Stimulated activated naive B cell treated with anti-CD40 and anti-IgM and Interleukin-4, amounts not matched to agents 10 μg/mL and 1 μg/mL and 100 μg/mL, for 72 hours (primary cell): ENCODE measurements at regions not wholly inside any gene's neighbourhood (a gene's known extent, or its start where the extent isn't known, plus 50 kb on each side); places are given as distances from the start of the nearest gene placed in this dataset.
A peak's percentile ranks its signal among the peaks of the same experiment; 100 is the strongest.

ENCODE experiments used
- ATAC-seq, 2 donors: fragments of 150-1000 bp; cut with Tn5 transposase; replicated peaks; 2 replicates each; pipeline ENCODE4 v1.10.0; 2021; ENCODE audit warnings: moderate library complexity in 1 of 2
- DNase-seq: peaks from one replicate; pipeline ENCODE4 v3.0.0; 2021
- H3K27ac Mint-ChIP-seq: one replicate; pipeline ENCODE4 v1.8.0; 2022; ENCODE audit warnings: mild to moderate bottlenecking, mixed read lengths
- H3K27me3 Mint-ChIP-seq, 2 donors: one replicate each; pipeline ENCODE4 v1.8.0; 2022; ENCODE audit warnings: mixed read lengths in 2 of 2
- H3K36me3 Mint-ChIP-seq, 2 donors: one replicate each; pipeline ENCODE4 v1.8.0; 2022; ENCODE audit warnings: mixed read lengths in 2 of 2, mild to moderate bottlenecking in 1 of 2
- H3K4me1 Mint-ChIP-seq, 2 donors: one replicate each; pipeline ENCODE4 v1.8.0; 2022; ENCODE audit warnings: mixed read lengths in 2 of 2, mild to moderate bottlenecking in 1 of 2
- H3K4me3 Mint-ChIP-seq, 2 donors: one replicate each; pipeline ENCODE4 v1.8.0; 2022; ENCODE audit warnings: mild to moderate bottlenecking in 2 of 2, mixed read lengths in 2 of 2, moderate library complexity in 1 of 2
- H3K9me3 Mint-ChIP-seq, 2 donors: one replicate each; pipeline ENCODE4 v1.8.0; 2022; ENCODE audit warnings: mixed read lengths in 2 of 2, mild to moderate bottlenecking in 1 of 2

- no peak for DNase-seq
- no peaks in the 10 kb centered on the region for H3K36me3 Mint-ChIP-seq
- peaks cover 9 to 19% of the 10 kb centered on the region in 2 donors for H3K27me3 Mint-ChIP-seq
- no peak overlapping the region for H3K4me3 Mint-ChIP-seq
- H3K9me3 Mint-ChIP-seq: peaks cover 0 to 2% of the 10 kb centered on the region in 2 donors
- no peak overlapping the region for H3K27ac Mint-ChIP-seq
- H3K4me1 Mint-ChIP-seq: peaks cover 0 to 1% of the 10 kb centered on the region in 2 donors
- ATAC-seq: no peak
Observed at GRCh38 chr14:61125867-61126572, 145.0 kb downstream of the SLC38A6 start.

- Mint-ChIP-seq H3K36me3 (peaks cover 0 to 3% of the 10 kb centered on the region in 2 donors), H3K27me3 (peaks cover 13 to 19% of the 10 kb centered on the region in 2 donors), H3K4me3 (no peak overlapping the region), H3K4me1 (peaks cover 4 to 5% of the 10 kb centered on the region in 2 donors), H3K9me3 (peaks cover 3 to 6% of the 10 kb centered on the region in 2 donors), H3K27ac (no peak overlapping the region)
- ATAC-seq (no peak), DNase-seq (no peak)
Observed at GRCh38 chr14:61125041-61125866, 144.2 kb downstream of the SLC38A6 start.

- ATAC-seq (no peak), DNase-seq (no peak)
- Mint-ChIP-seq H3K27ac (no peak overlapping the region), H3K4me3 (no peak overlapping the region), H3K27me3 (peaks cover 18% of the 10 kb centered on the region in 2 donors), H3K9me3 (peaks cover 4 to 6% of the 10 kb centered on the region in 2 donors), H3K4me1 (peaks cover 4 to 5% of the 10 kb centered on the region in 2 donors), H3K36me3 (peaks cover 0 to 3% of the 10 kb centered on the region in 2 donors)
Observed at GRCh38 chr14:61122862-61123261, 141.8 kb downstream of the SLC38A6 start.

- H3K27ac Mint-ChIP-seq: no peak overlapping the region
- peaks cover 4 to 6% of the 10 kb centered on the region in 2 donors for H3K9me3 Mint-ChIP-seq
- H3K36me3 Mint-ChIP-seq: peaks cover 0 to 3% of the 10 kb centered on the region in 2 donors
- no peak overlapping the region for H3K4me3 Mint-ChIP-seq
- DNase-seq (no peak), ATAC-seq (peak in 1 of 2 donors; percentile 27)
- peaks cover 4 to 5% of the 10 kb centered on the region in 2 donors for H3K4me1 Mint-ChIP-seq
- H3K27me3 Mint-ChIP-seq: peaks cover 12 to 13% of the 10 kb centered on the region in 2 donors
Observed at GRCh38 chr14:61121355-61121787, 140.3 kb downstream of the SLC38A6 start.

GRCh38 chr14:61120576-61120975 lies 139.5 kb downstream of the SLC38A6 start:
- no peak overlapping the region for H3K27ac Mint-ChIP-seq

DNA sequence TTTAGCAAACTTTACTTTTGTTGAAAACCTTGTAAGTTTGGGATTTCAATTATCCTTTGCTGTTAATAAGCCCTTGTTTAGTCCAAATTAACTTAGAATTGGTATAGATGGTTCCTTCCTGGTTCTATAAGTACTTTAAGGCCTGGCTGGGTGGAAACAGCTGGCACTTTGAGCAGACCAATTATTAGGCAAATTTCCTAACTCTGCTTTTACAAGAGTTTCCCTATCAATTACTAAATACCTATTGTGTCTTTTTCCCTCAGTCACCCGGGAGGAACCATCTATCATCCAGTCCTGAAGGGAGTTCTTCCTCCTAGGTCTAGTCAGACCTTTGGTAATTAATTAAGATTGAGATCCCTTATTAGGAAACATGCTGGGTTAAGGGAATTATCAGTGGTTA lies 138.0 kb downstream of the SLC38A6 start:
- Mint-ChIP-seq H3K4me1 (peaks cover 4 to 5% of the 10 kb centered on the region in 2 donors), H3K36me3 (peaks cover under 1 to 3% of the 10 kb centered on the region in 2 donors), H3K27ac (no peak overlapping the region), H3K4me3 (no peak overlapping the region), H3K27me3 (peaks cover 6 to 9% of the 10 kb centered on the region in 2 donors), H3K9me3 (peaks cover 17 to 18% of the 10 kb centered on the region in 2 donors)
- no peak for ATAC-seq
- no peak for DNase-seq

More at GRCh38 chr14:61120576-61120975, 139.5 kb downstream of the SLC38A6 start:
- Mint-ChIP-seq H3K4me1 (peaks cover 4 to 5% of the 10 kb centered on the region in 2 donors), H3K4me3 (no peak overlapping the region), H3K36me3 (peaks cover 0 to 3% of the 10 kb centered on the region in 2 donors), H3K9me3 (peaks cover 4 to 6% of the 10 kb centered on the region in 2 donors), H3K27me3 (peaks cover 6 to 13% of the 10 kb centered on the region in 2 donors)
- ATAC-seq (no peak), DNase-seq (no peak)

DNA sequence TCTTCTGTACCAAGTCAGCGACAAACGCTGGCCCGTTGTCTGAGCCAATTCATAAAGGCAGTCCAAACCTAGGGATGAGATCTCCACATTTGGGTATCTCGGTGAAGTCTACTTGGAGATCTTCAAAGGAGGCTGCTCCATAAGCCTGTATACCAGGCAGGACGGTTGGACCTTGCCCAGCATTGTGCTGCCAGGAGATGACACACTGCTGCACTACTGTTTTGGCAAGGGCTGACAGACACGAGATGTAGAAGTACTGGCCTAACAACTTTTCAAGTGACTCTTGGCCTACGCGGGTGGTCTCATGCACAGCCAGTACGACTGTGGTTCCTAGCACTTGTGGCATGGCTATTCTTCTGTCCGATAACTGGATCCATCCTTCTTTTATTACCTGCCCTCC lies 135.3 kb downstream of the SLC38A6 start:
- DNase-seq: no peak
- H3K27me3 Mint-ChIP-seq: peaks cover 12 to 13% of the 10 kb centered on the region in 2 donors
- H3K36me3 Mint-ChIP-seq: peaks cover 4 to 6% of the 10 kb centered on the region in 2 donors
- no peak for ATAC-seq
- no peak overlapping the region for H3K4me3 Mint-ChIP-seq
- H3K4me1 Mint-ChIP-seq: peaks cover 4 to 5% of the 10 kb centered on the region in 2 donors
- H3K27ac Mint-ChIP-seq: no peak overlapping the region
- H3K9me3 Mint-ChIP-seq: peaks cover 20 to 25% of the 10 kb centered on the region in 2 donors

GRCh38 chr14:61113561-61114225 lies 132.6 kb downstream of the SLC38A6 start:
- Mint-ChIP-seq H3K9me3 (peaks cover 17 to 19% of the 10 kb centered on the region in 2 donors), H3K27ac (no peak overlapping the region), H3K36me3 (peaks cover 3 to 4% of the 10 kb centered on the region in 2 donors), H3K4me3 (no peak overlapping the region), H3K27me3 (peaks cover 4 to 5% of the 10 kb centered on the region in 2 donors), H3K4me1 (no peaks in the 10 kb centered on the region)
- peak in 1 of 2 donors; percentile 22 for ATAC-seq
- DNase-seq: no peak

DNA sequence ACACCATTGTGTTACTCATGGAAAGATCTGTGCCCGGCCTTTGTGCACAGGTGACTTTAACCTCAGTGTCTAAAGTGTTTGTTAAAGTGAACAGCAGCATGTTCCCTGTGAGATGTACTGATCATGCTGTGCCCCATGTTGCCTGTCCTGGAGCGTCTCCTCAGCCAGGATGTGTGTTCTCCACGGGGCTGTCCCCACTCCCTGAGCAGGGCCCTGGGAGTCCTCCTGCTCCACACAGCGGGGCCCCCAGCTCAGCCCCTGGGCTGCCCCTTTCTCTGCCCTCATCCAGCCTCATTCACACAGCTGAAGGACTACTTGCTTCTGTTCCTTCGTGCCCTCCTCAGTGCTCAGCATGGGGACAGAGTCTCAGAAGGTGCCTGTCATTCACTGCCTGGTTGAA lies 131.5 kb downstream of the SLC38A6 start:
- H3K4me1 Mint-ChIP-seq: no peaks in the 10 kb centered on the region
- no peak for DNase-seq
- H3K9me3 Mint-ChIP-seq: peaks cover 17 to 19% of the 10 kb centered on the region in 2 donors
- no peak overlapping the region for H3K27ac Mint-ChIP-seq
- H3K36me3 Mint-ChIP-seq: peaks cover 3 to 4% of the 10 kb centered on the region in 2 donors
- no peak overlapping the region for H3K4me3 Mint-ChIP-seq
- H3K27me3 Mint-ChIP-seq: peaks cover 4 to 10% of the 10 kb centered on the region in 2 donors
- no peak for ATAC-seq

GRCh38 chr14:61111731-61112130 lies 130.7 kb downstream of the SLC38A6 start:
- peaks cover 3 to 4% of the 10 kb centered on the region in 2 donors for H3K36me3 Mint-ChIP-seq
- H3K4me3 Mint-ChIP-seq: no peak overlapping the region
- no peak for DNase-seq
- no peak overlapping the region for H3K27ac Mint-ChIP-seq
- peaks cover 17 to 19% of the 10 kb centered on the region in 2 donors for H3K9me3 Mint-ChIP-seq
- peaks cover 4 to 10% of the 10 kb centered on the region in 2 donors for H3K27me3 Mint-ChIP-seq
- ATAC-seq: no peak
- H3K4me1 Mint-ChIP-seq: no peaks in the 10 kb centered on the region

DNA sequence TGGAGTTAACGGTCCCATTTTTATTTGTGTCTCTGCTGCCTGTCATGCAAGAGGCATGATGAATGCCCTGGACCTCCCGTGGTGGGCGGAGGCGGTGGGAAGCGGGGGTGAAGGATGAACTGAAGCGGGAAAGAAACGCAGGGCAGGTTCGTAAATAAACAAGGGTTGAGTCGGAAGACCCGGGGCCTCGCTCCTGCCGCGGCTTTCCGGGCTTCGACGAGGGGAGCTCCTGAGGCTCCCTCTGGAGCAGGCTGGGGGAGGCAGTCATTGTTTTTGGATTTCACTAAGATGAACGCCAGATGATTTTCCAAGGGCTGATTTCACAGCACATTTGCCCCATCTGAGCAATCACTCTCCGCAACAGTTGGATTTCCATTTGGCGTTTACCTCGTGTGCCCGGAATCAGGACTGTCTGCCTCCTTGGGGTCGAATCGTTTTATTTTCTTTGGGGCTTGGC lies 130.2 kb downstream of the SLC38A6 start:
- H3K4me1 Mint-ChIP-seq: no peaks in the 10 kb centered on the region
- ATAC-seq (no peak), DNase-seq (no peak)
- H3K27me3 Mint-ChIP-seq: peaks cover 4 to 10% of the 10 kb centered on the region in 2 donors
- no peak overlapping the region for H3K27ac Mint-ChIP-seq
- no peak overlapping the region for H3K4me3 Mint-ChIP-seq
- peaks cover 17 to 19% of the 10 kb centered on the region in 2 donors for H3K9me3 Mint-ChIP-seq
- peaks cover 3 to 4% of the 10 kb centered on the region in 2 donors for H3K36me3 Mint-ChIP-seq

DNA sequence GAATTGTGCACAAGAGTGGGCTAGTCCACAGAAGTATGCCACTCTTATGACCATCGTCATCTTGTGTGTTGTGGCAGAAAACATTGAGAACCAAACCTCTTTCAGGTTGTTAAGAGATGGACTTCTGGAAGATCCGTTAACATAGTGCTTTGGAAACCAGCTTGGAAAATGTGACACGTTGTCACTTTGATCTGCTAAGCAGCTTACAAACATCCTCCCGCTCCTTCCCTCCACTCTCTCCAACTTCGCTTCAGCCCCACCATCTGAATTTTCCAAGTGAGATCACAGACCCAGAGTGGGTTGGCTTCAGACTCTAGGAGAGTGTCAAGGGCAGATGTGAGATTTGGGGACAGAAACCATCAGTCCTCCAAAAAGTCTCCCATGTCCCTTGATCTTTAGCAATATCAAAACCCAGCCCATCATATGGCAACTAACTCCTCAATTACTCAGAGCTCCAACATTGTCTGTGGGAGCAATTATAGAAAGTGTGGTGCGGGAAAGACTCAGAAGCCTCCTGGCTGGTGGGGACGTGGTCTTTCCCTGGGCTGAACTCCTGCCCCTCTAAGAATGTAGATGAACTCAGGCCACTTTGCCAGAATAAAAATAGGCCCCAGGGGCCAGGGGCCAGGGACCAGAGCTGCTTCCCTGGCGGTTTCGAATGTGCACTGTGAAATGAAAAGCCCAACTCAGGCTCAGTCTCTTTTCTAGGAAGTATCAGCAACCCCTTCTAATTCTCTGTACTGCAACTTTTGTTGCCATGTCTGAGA lies 129.5 kb downstream of the SLC38A6 start:
- Mint-ChIP-seq H3K36me3 (peaks cover 3 to 4% of the 10 kb centered on the region in 2 donors), H3K4me1 (no peaks in the 10 kb centered on the region), H3K27me3 (peaks cover 4 to 10% of the 10 kb centered on the region in 2 donors), H3K9me3 (peaks cover 17 to 19% of the 10 kb centered on the region in 2 donors), H3K27ac (no peak overlapping the region), H3K4me3 (no peak overlapping the region)
- ATAC-seq (no peak), DNase-seq (no peak)

DNA sequence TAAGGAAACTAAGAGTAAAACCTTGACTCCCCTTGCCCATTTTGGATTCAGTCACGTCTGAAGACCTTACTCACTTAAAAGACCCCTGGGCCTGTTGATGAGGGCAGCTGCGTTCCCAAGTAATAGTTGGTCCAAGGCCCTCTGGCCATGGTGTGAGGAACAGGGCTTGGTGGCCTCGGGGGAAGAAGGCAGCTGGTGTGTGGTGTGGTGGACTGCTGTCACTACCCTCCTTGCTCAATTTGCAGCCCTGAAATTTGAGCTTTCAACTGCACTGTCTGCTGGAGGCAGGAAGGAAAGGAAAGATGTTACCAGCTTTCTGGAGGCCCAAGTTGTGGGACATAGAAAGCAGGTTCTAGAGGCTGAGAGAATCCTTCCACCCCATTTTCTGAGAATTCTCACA lies 128.2 kb downstream of the SLC38A6 start:
- H3K9me3 Mint-ChIP-seq: peaks cover 7 to 9% of the 10 kb centered on the region in 2 donors
- no peak overlapping the region for H3K27ac Mint-ChIP-seq
- no peak for DNase-seq
- no peak for ATAC-seq
- H3K4me1 Mint-ChIP-seq: no peaks in the 10 kb centered on the region
- H3K36me3 Mint-ChIP-seq: peaks cover 3 to 4% of the 10 kb centered on the region in 2 donors
- H3K27me3 Mint-ChIP-seq: peaks cover 4 to 10% of the 10 kb centered on the region in 2 donors
- no peak overlapping the region for H3K4me3 Mint-ChIP-seq
